ENCODE measurements at regions not wholly inside any gene's neighbourhood (a gene's known extent, or its start where the extent isn't known, plus 50 kb on each side); places are given as distances from the start of the nearest gene placed in this dataset.
"Not testable (repeated sequence)": the region's sequence is repeated elsewhere in the genome, so short reads cannot be mapped to it uniquely, and the experiment has no call there.

DNA sequence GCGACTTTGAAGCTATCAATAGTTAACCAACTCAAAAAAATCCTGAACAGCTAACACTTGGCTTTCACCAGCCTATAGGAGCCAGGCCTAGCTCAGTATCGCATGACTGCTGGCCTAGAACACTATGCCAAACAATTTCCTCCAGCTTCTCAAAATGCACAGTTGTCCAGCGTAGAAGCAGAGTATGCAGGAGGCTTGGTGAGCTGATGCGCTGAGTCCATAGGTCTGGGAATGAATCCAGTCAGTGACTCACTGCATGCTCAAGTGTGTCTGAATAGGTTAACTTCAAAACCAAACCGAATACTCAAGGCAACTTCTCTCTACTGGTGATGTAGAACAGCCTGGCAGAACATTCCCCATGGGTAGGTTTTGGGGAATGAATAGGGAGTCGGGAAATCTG, 201.8 kb upstream of the IRF2BP2 start:
- H3F3A ChIP-seq (replicated peaks; ENCODE audit: insufficient read depth); H3K9me2 ChIP-seq; H3K9ac ChIP-seq; CTCF ChIA-PET; H3K79me2 ChIP-seq (ENCODE audit: insufficient read depth); H4K20me1 ChIP-seq (ENCODE audit: insufficient read depth); H3K4me1 ChIP-seq (ENCODE audit: control insufficient read depth in 1 of 2, insufficient read depth in 2 of 2, low read depth in 1 of 2, low read length in 1 of 2); H3K27me3 ChIP-seq (ENCODE audit: insufficient read depth); H3K9me3 ChIP-seq; H3K4me2 ChIP-seq; H2AFZ ChIP-seq (ENCODE audit: low read depth); H3K36me3 ChIP-seq (replicated peaks in 1 of 2; ENCODE audit: control insufficient read depth in 1 of 2, insufficient read depth in 2 of 2, low read length in 1 of 2); DNase-seq; POLR2A ChIA-PET; H3K4me3 ChIP-seq (ENCODE audit: low read depth in 2 of 2, low read length in 1 of 2): not testable (repeated sequence)
- peak overlapping the region in 1 of 2 experiments; percentile 33; a peak in 1 of 4 replicates for H3K27ac ChIP-seq (ENCODE audit: low read depth in 2 of 2, low read length in 1 of 2)
- TF ChIP-seq NFIC (IDR thresholded peaks at IDR 0.05; ENCODE audit: borderline replicate concordance): peak; percentile 72
- peak in 1 of 2 experiments; percentile 36; a peak in 1 of 4 replicates for TF ChIP-seq EP300 (IDR thresholded peaks at IDR 0.05; ENCODE audit: borderline replicate concordance in 1 of 2, low read depth in 1 of 2, low read length in 1 of 2)
- TF ChIP-seq TCF12 (IDR thresholded peaks at IDR 0.05): peak; percentile 60
- TF ChIP-seq FOSL2 (IDR thresholded peaks at IDR 0.05; ENCODE audit: borderline replicate concordance, low read depth): peak; percentile 26; the same call in 1 of the 2 replicates
- TF ChIP-seq, protein P1, sequence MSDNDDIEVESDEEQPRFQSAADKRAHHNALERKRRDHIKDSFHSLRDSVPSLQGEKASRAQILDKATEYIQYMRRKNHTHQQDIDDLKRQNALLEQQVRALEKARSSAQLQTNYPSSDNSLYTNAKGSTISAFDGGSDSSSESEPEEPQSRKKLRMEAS (IDR thresholded peaks at IDR 0.05; ENCODE audit: low read depth): peak; percentile 35; the same call in 1 of the 2 replicates
- TF ChIP-seq, protein P2, sequence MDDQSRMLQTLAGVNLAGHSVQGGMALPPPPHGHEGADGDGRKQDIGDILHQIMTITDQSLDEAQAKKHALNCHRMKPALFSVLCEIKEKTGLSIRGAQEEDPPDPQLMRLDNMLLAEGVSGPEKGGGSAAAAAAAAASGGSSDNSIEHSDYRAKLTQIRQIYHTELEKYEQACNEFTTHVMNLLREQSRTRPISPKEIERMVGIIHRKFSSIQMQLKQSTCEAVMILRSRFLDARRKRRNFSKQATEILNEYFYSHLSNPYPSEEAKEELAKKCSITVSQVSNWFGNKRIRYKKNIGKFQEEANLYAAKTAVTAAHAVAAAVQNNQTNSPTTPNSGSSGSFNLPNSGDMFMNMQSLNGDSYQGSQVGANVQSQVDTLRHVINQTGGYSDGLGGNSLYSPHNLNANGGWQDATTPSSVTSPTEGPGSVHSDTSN (IDR thresholded peaks at IDR 0.05): peak; percentile 80
- TF ChIP-seq JUND (IDR thresholded peaks at IDR 0.05): peak; percentile 51; the same call in 1 of the 2 replicates
- 10% methylated on average over 5 of the region's 6 CpGs for WGBS (ENCODE audit: low lambda C conversion rate)

DNA sequence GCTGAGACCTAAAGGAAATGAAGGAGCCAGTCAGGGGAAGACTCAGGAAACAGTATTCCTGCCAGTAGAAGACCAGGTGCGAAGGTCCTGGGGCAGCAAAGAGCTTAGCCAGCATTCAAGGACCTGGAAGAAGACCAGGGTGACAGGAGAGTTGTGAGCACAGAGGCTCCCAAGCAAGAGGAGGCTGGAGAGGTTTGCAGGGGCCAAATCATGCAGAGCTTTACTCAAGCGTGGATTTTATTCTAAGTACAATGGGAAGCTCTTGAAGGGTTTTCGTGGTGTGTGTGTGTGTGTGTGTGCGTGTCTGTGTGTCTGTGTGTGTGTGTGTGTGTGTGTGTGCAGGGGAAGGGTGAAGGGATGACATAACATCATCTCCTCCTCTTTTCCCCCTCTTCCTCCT, 200.7 kb upstream of the IRF2BP2 start:
- H3K9me3 ChIP-seq; H3K27me3 ChIP-seq (ENCODE audit: insufficient read depth); H4K20me1 ChIP-seq (ENCODE audit: insufficient read depth); H3F3A ChIP-seq (replicated peaks; ENCODE audit: insufficient read depth); H3K9ac ChIP-seq; DNase-seq; H2AFZ ChIP-seq (ENCODE audit: low read depth); POLR2A ChIA-PET; H3K27ac ChIP-seq (ENCODE audit: low read depth in 2 of 2, low read length in 1 of 2); H3K9me2 ChIP-seq; CTCF ChIA-PET; H3K79me2 ChIP-seq (ENCODE audit: insufficient read depth); H3K4me1 ChIP-seq (ENCODE audit: control insufficient read depth in 1 of 2, insufficient read depth in 2 of 2, low read depth in 1 of 2, low read length in 1 of 2); H3K4me2 ChIP-seq; H3K36me3 ChIP-seq (replicated peaks in 1 of 2; ENCODE audit: control insufficient read depth in 1 of 2, insufficient read depth in 2 of 2, low read length in 1 of 2); H3K4me3 ChIP-seq (ENCODE audit: low read depth in 2 of 2, low read length in 1 of 2): not testable (repeated sequence)
- 79% methylated on average over 4 of the region's 4 CpGs for WGBS (ENCODE audit: low lambda C conversion rate)

DNA sequence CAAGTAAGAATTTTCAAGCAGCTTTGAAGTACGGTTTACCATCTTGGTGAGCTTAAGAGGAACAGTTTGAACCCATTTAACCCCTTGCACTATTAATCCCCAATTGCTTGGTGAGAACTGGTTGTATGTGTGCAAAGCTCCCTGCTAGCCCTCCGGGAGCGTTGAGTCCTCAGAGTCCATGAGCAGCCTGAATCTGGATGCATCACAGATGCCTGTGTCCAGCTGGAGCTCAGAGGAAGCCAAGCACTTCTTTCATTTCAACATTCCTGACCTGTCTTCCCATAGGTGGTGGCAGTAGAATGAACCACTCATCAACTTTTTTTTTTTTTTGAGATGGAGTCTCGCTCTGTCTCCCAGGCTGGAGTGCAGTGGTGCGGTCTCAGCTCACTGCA, 199.9 kb upstream of the IRF2BP2 start:
- H3K9ac ChIP-seq; CTCF ChIA-PET; H3K79me2 ChIP-seq (ENCODE audit: insufficient read depth); H3K27ac ChIP-seq (ENCODE audit: low read depth in 2 of 2, low read length in 1 of 2); H3K4me1 ChIP-seq (ENCODE audit: control insufficient read depth in 1 of 2, insufficient read depth in 2 of 2, low read depth in 1 of 2, low read length in 1 of 2); H3K9me3 ChIP-seq; H3K27me3 ChIP-seq (ENCODE audit: insufficient read depth); H3K4me2 ChIP-seq; H2AFZ ChIP-seq (ENCODE audit: low read depth); H3K4me3 ChIP-seq (ENCODE audit: low read depth in 2 of 2, low read length in 1 of 2); H3K36me3 ChIP-seq (replicated peaks in 1 of 2; ENCODE audit: control insufficient read depth in 1 of 2, insufficient read depth in 2 of 2, low read length in 1 of 2); POLR2A ChIA-PET; H3F3A ChIP-seq (replicated peaks; ENCODE audit: insufficient read depth); DNase-seq; H3K9me2 ChIP-seq; H4K20me1 ChIP-seq (ENCODE audit: insufficient read depth): not testable (repeated sequence)
- WGBS (ENCODE audit: low lambda C conversion rate): 96% methylated on average over 3 of the region's 5 CpGs

DNA sequence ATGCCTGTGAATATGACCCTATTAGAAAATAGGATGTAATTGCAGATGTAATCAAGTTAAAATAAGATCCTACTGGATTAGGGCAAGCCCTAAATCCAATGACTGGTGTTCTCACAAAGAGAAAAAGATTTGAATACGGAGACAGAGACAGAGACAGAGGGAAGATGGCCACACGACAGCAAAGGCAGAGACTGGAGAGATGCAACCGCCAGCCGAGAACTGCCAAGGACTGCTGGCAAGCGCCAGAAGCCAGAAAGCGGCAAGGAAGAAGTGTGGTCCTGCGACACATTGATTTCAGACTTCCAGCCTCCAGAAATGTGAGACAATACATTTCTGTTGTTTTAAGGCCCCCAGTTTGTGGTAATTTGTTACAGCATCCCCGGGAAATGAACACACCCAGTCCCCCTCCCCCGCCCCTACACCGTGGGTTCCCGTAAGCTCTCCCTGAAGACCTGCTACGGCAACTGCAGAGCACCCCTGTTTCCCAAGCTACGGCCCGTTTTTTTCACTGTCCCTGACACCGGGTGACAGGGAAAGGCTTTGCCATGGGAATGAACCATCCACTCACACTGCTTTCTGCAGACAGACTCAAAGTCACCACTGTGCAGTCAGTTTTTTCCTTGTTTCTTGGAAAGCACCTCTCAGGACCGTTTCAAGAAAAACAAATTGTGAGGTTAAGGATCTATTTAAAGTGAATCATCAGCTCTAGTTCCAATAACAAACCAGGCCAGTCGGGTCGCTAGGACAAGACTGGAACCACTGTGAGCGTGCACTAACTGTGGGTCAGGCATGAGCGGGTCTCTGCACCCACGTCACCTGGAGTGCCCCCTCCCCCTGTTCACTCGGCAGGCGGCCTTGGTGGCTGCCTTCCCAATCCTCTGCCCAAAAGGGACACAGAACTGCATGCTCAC, 199.2 kb upstream of the IRF2BP2 start:
- H3K4me3 ChIP-seq (ENCODE audit: low read depth in 2 of 2, low read length in 1 of 2); CTCF ChIA-PET; H3K27ac ChIP-seq (ENCODE audit: low read depth in 2 of 2, low read length in 1 of 2); H2AFZ ChIP-seq (ENCODE audit: low read depth); H3K9me2 ChIP-seq; POLR2A ChIA-PET; H3K36me3 ChIP-seq (replicated peaks in 1 of 2; ENCODE audit: control insufficient read depth in 1 of 2, insufficient read depth in 2 of 2, low read length in 1 of 2); H4K20me1 ChIP-seq (ENCODE audit: insufficient read depth); H3K4me2 ChIP-seq; DNase-seq; H3F3A ChIP-seq (replicated peaks; ENCODE audit: insufficient read depth); H3K9ac ChIP-seq; H3K9me3 ChIP-seq; H3K27me3 ChIP-seq (ENCODE audit: insufficient read depth); H3K4me1 ChIP-seq (ENCODE audit: control insufficient read depth in 1 of 2, insufficient read depth in 2 of 2, low read depth in 1 of 2, low read length in 1 of 2); H3K79me2 ChIP-seq (ENCODE audit: insufficient read depth): not testable (repeated sequence)
- WGBS (ENCODE audit: low lambda C conversion rate): 86% methylated on average over 14 of the region's 23 CpGs

DNA sequence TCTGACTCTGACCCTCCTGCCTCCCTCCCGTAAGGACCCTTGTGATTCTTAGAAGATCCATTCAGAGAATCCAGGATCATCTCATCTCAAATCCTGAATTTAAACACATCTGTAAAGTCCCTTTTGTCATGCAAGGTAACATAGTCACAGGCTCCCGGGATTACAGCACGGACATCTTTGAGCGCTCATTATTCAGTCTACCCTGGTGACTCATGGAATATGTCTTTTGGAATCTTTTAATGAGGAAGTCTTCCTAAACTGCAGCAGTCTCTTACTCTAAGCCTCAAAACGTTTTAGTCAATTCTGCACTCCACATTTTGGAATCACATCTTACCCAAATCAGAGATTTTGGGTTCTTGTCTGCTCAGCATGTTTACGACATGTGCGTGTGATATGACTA, 198.5 kb upstream of the IRF2BP2 start:
- H3K4me3 ChIP-seq (ENCODE audit: low read depth in 2 of 2, low read length in 1 of 2); H3K4me2 ChIP-seq; H2AFZ ChIP-seq (ENCODE audit: low read depth); H4K20me1 ChIP-seq (ENCODE audit: insufficient read depth); H3K9me2 ChIP-seq; POLR2A ChIA-PET; CTCF ChIA-PET; H3K27ac ChIP-seq (ENCODE audit: low read depth in 2 of 2, low read length in 1 of 2); DNase-seq; H3K36me3 ChIP-seq (replicated peaks in 1 of 2; ENCODE audit: control insufficient read depth in 1 of 2, insufficient read depth in 2 of 2, low read length in 1 of 2); H3K79me2 ChIP-seq (ENCODE audit: insufficient read depth); H3K9ac ChIP-seq; H3F3A ChIP-seq (replicated peaks; ENCODE audit: insufficient read depth); H3K9me3 ChIP-seq; H3K4me1 ChIP-seq (ENCODE audit: control insufficient read depth in 1 of 2, insufficient read depth in 2 of 2, low read depth in 1 of 2, low read length in 1 of 2); H3K27me3 ChIP-seq (ENCODE audit: insufficient read depth): not testable (repeated sequence)
- 62% methylated on average over 3 of the region's 7 CpGs for WGBS (ENCODE audit: low lambda C conversion rate)

All from SK-N-SH (cell line).